ENCODE measurements at regions not wholly inside any gene's neighbourhood (a gene's known extent, or its start where the extent isn't known, plus 50 kb on each side); places are given as distances from the start of the nearest gene placed in this dataset.

DNA sequence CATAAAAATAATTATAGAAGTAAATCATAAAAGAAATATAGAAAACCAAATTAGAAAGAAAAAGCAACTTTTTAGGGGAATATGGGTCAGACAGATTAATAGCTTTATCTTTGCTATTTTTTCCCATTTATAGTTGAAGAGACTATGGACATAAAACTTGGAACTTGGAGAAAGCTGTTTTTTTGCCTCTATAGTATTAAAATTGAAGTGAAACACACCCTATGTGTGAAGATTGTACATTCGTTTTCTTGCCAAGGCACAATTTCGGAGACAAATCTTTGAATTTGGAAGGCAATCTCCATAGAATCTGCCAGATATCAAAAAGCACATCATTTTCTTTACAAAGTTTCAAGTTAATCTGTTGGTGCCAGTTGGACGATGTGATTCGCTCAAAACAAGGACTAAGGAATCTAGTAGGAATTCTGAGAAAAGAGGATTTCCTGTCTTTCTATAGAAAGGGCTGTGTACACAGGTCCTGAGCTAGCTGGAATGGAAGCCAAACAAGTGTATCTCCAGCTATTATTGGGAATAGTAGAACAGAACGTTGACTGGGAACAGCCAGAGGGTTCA lies 156.3 kb downstream of the SLC7A11 start:
- in situ Hi-C loops (cut with MboI; ENCODE audit: low sequenced_read_pairs): no loop called here

DNA sequence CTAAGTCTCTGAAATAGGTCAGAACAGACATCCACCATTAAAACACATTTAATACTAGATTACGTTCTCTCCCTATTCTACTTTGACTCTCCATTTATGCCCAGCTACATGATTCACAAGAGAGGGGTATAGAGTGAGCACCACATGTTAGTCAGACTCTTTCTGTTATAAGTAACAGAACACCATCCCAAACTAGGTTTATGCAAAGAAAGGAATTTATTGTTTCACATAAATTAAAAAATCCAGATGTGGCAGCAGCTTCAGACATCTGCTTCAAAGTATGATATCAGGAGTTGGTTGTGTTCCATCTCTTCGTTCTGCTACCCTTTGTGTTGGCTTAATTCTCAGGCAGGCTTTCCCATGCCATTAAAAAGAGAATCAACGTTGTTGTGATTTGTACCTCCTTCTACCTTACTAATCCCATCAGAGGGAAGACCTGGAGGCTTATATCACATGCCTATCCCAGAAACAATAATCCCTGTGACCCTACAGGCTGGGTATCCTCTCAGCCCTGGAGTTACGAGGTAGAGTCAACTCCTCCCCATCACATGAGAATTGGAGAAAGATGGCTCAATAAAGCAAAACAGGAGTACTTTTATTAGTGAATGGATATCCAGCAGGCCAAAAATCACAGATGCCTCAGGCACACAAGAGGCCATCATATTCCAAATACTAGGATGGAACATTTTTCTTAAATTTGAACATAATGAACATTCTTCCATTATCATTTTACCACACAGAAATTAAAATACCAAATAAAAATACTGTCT lies 163.2 kb downstream of the SLC7A11 start:
- in situ Hi-C loops (cut with MboI; ENCODE audit: low sequenced_read_pairs): no loop called here

DNA sequence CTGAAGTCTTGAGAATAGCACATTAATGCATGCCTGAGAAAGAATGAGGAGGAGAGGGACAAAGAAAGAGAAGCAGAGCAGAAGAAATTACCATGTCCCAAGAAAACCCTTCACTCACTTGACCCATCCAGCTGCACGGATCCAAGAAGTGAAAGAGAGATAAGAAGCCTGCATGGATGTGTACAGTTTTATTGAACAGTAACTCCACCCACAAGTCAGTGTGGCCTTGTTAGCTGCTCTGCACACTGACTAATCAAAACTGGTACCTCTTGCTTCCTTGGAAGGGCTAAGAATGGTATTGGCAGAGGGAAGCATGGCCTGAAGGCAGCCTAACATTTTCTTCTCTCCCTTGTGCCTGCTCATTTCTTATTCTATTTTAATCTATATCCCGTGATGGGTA lies 163.9 kb downstream of the SLC7A11 start:
- in situ Hi-C loops (cut with MboI; ENCODE audit: low sequenced_read_pairs): no loop called here

DNA sequence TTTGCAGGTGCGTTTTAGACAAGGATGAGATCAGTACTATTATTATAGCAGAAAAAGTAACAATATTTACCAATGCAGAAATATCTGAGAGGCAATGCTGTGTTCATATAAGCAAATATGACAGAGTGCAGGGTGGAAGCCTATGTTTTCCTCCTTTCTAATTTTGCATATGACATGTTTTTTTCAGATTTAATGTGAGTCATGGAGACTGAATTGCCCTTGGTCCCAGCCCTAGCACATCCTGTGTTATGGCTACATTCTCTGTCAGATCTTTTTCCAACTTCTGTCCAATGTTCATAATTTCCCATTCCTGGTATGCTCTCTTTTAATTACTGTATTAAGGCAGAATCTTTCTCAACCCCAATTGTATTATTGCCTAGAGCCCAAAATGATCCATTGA lies 165.6 kb downstream of the SLC7A11 start:
- in situ Hi-C loops (cut with MboI; ENCODE audit: low sequenced_read_pairs): no loop called here

DNA sequence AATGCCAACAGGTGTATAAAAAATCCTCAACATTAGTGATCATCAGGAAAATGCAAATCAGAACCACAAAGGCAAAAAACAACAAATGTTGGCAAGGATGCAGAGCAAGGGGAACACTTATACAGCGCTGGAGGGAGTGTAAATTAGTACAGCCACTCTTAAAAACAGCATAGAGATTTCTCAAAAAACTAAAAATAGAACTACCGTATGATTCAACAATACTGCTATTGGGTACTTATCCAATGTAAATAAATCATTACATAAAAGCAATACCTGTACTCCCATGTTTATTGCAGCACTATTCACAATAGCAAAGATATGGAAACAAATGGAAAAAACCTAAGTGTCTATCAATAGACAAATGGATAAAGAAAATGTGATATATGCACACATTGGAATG lies 171.3 kb downstream of the SLC7A11 start:
- in situ Hi-C loops (cut with MboI; ENCODE audit: low sequenced_read_pairs): no loop called here

DNA sequence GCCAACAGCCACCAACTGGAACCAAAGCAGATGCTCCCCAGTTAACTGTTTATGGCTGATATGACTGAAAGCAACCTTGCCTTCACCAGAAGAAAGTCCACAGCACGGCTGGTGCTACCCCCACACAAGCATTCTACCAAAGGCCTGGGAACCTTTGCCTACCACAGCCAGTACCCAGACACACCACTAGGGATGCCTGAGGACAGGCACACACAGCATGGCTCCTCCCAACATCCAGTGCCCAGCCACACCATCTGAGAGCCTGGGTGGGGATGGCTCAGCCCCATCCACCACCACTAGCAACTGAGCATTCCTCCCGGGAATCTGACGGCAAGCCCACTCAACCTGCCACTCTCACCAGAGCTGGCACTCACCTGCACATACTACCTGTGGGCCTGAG lies 178.6 kb downstream of the SLC7A11 start:
- in situ Hi-C loops (cut with MboI; ENCODE audit: low sequenced_read_pairs): no loop called here

DNA sequence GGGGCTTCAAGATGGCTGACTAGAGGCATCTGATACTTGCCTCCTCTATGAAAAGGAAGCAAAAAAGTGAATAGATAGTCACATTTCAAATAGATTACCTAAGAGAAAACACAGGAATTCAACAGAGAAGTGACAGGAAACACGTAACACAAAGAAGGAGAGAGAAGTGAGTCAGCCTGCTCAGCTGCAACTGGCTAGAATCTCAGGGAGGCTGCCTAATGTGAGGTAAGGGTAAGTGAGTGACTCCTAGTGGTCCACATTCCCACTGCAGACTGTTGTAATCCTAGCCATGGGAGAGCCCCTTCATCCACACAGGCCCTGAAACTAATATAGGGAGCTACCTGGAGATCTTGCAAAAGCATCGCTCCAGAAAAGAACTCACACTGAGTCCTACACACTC lies 179.2 kb downstream of the SLC7A11 start:
- in situ Hi-C loops (cut with MboI; ENCODE audit: low sequenced_read_pairs): no loop called here

DNA sequence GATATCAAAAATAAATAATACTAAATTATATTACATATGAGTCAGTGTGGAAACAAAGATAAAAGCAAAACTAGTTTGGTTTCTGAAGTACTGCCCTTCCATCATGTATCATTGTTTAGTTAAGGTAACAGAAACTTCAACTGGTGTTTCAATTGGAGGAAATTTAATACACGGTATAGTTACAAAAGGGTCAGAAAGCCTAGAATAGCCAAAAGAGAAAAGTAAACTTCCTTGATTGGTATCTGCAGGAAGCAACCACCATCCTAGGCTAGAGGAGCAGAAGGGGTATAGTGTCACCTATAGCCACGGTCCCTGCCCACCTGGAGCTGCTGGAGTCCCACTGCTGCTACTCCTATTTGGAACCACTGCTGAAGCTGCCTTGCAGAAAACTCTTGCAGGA lies 185.6 kb downstream of the SLC7A11 start:
- in situ Hi-C loops (cut with MboI; ENCODE audit: low sequenced_read_pairs): no loop called here

DNA sequence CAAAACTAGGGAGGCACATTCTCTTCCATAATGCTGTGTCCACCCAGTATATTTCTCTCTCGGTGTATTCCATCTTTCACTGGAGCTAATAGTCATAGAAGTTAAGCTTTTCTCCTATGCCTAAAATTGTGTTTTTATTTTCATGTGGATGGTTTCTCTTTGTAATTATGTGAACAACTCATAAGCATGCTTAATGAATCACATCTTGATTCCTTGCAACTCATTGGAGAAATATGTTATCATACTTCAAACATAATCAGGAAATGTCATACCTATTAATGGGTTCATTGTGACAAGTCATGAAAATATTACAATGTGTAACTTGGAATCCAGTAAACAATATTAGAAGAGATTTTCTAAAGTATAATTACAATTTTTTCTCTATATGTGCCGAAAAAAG lies 186.3 kb downstream of the SLC7A11 start:
- in situ Hi-C loops (cut with MboI; ENCODE audit: low sequenced_read_pairs): no loop called here

DNA sequence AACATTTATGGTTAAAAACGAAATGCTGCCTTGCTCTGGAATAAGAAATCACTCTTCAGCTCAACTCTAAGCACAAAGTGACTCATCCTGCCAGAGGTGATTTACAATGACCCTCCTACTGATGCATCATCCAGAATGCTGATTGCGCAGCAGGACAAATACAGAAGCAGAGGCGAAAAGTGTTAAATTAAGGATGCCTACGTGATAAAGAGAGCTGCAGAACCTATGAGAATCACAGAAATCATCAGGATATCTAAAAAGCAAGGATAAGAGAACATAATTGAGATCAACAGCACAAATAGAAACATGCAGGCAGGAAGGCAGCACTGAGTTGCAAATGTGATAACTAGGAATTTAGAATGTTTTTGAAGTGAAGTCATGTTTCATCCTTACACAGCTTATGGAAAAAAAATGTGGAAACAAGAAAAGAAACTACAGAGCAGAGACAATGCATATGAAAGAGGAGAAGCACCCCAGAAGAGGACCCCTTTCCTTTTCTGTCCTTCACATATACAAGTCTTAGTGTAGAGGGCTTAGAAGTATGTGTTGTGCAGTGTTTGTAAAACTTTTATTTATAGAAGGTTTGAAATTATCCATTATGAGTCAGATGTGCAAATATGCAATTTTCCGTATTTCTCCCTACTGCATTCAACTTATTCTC lies 188.4 kb downstream of the SLC7A11 start:
- in situ Hi-C loops (cut with MboI; ENCODE audit: low sequenced_read_pairs): no loop called here

DNA sequence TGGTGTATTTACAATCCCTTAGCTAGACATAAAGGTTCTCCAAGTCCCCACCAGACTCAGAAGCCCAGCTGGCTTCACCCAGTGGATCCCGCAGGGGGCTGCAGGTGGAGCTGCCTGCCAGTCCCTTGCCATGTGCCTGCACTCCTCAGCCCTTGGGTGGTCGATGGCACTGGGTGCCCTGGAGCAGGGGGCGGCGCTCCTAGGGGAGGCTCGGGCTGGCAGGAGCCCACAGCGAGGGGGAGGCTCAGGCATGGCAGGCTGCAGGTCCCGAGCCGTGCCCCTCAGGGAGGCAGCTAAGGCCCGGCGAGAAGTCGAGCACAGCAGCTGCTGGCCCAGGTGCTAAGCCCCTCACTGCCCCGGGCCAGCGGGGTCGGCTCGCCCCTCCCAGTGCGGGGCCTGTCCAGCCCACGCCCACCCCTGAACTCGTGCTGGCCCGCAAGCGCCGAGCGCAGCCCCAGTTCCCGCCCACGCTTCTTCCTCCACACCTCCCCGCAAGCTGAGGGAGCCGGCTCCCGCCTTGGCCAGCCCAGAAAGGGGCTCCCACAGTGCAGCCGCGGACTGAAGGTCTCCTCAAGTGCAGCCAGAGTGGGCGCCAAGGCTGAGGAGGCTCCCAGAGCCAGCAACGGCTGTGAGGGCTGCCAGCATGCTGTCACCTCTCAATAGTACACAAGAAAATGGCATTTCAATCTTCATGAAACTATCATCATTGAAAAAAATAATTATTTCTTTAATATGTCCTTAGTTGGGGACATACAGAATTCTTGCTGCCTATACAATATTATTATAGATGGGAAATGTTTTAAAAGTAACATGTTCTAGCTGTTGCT lies 189.1 kb downstream of the SLC7A11 start:
- in situ Hi-C loops (cut with MboI; ENCODE audit: low sequenced_read_pairs): no loop called here

DNA sequence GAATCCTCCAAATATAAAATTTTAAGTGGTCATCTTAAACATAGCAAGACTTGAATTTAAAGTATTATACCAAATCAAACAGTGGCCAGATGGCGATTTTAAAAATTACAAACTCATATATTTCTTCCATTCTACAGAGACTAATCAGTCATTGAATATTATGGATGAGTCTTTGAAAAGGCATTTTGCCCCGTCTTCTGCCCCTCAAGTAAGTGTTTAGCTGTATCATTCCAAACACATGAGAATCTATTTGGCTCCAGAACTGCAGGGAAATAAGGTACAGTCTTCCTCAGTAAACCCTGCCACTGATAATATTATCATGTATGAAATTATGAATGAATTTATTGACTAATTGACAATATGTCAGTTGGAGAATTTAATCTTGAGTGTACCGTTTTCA lies 191.0 kb downstream of the SLC7A11 start:
- in situ Hi-C loops (cut with MboI; ENCODE audit: low sequenced_read_pairs): no loop called here

DNA sequence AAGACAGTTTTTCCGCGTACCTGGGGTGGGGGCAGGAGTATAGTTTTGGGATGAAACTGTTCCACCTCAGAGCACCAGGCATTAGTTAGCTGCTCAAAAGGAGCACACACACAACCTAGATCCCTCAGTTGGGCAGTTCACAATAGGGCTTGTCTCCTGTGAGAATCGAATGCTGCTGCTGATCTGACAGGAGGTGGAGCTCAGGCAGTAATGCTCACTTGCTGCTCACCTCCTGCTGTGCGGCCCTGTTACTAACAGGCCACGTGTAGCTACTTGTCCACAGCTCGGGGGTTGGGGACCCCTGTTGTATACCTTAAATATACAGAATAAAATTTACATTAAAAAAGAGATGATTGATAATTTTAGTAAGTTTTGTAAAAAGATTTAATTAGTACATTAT lies 191.5 kb downstream of the SLC7A11 start:
- in situ Hi-C loops (cut with MboI; ENCODE audit: low sequenced_read_pairs): no loop called here

DNA sequence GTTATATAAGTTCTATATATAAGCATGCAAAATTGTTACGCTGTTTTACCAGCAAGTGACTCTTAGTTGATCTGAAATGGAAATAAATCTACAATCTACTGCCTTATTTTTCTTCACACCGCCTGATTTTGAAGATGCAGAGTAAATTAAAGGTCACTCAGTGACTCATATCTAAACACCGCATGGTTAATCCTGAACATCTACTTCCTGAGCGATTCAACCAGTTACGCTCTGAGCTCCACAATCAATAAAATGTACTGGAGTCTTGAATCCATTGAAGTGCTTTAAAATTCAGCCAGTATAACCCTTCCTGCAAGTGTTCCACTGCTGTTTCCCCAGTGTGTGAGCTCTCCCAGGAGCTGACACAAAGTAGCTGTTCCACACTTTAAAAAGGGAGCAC lies 192.8 kb downstream of the SLC7A11 start:
- in situ Hi-C loops (cut with MboI; ENCODE audit: low sequenced_read_pairs): loop anchor here (25.0 kb wide), 1 partner anchor 638 kb away; no protein-coding TSS in a partner anchor

DNA sequence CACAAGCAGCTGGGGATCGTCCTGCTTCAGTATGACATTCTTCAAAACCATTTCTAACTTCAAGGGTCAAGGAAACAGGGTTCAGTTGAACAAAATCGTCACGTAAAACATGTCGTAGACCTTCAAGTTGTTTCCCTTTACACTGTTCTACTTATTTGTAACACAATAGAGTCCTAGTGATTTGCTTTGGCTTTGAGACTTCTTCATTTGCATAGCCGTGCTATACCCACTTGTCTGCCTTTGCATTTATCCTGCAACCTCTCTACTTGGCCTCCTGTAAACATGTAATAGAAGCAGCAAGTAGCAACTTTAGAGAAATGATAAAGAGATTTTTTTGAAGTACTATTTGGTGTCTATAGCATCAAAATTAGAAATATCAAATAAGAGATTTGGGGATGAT lies 194.9 kb downstream of the SLC7A11 start:
- in situ Hi-C loops (cut with MboI; ENCODE audit: low sequenced_read_pairs): loop anchor here (25.0 kb wide), 1 partner anchor 640 kb away; no protein-coding TSS in a partner anchor

DNA sequence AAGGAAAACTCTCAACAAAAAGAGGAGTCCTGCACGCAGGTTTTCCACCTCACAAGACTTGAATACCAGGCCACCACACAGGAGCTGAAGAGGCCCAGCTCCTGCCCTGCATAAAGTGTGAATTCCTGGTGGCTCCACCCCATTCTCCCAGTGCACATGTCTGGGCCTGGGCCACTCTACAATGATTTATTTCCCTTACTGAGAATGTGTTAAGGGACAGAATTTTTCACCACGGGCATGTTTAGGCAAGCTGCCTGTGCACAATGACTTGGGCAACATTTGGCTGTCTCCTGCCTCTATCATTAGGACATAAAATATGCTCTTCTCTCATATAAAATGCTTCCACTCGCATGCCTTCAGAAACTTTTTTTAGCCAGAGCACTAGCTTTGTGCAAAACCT lies 197.1 kb downstream of the SLC7A11 start:
- in situ Hi-C loops (cut with MboI; ENCODE audit: low sequenced_read_pairs): loop anchor here (25.0 kb wide), 1 partner anchor 642 kb away; no protein-coding TSS in a partner anchor

DNA sequence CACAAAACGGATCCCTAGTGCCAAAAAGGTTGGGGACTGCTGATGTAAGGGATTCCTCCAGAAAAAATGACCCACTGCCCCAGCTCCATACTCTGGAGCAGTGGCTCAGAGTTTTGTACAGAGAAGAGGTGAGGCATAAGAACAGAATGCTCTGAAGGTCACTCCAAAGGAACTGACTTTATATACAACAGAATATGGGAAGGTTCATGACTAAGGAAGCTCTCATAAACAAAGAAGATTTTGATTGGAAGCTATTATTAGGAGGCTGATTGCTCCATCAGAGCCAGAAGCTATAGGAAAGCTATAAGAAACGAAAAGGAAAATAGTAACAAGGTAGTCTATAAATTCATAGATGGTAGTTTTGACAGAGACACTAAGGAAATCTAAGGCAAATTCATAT lies 203.1 kb downstream of the SLC7A11 start:
- in situ Hi-C loops (cut with MboI; ENCODE audit: low sequenced_read_pairs): loop anchor here (25.0 kb wide), 1 partner anchor 648 kb away; no protein-coding TSS in a partner anchor

DNA sequence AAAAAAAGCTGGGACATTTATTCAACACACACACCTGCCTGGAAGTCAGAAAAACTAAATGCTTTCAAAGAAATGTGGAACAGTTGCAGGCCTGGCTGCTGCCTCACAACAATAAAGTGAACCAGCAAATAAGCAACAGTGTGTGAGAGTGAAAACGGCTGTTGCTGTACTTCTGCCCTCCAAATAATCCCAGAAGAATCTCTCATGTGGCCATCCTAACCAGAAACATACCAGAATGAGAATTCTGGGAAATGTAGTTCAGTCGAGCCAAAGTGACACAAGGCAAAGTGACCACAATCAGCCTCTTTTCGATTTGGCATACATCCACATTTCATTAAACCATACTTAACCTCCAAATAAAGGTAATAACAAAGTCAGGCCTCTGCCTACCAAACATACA lies 204.5 kb downstream of the SLC7A11 start:
- in situ Hi-C loops (cut with MboI; ENCODE audit: low sequenced_read_pairs): loop anchor here (25.0 kb wide), 1 partner anchor 650 kb away; no protein-coding TSS in a partner anchor

DNA sequence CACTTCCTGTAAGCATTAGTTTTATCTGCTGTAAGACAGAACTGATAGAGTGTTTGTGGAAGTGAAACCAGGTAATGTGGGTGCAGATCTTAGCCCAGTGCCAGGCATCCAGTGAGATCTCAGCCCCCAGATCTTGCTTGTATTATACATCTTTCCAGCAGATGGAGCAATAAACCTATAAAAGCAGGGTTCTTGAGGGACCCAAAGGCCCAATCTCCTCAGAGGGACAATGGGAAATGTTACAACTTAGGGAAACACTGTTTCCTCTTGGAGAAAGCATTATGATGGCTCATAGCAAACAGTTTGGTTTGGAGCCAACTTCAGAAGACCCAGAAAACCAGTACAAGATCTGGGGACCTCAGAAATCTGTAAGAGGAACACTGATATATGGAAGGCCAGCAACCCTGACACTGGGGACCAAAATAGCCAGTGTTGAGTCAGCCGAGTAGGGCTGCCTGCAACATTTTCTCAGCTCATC lies 206.3 kb downstream of the SLC7A11 start:
- in situ Hi-C loops (cut with MboI; ENCODE audit: low sequenced_read_pairs): loop anchor here (25.0 kb wide), 1 partner anchor 651 kb away; no protein-coding TSS in a partner anchor

DNA sequence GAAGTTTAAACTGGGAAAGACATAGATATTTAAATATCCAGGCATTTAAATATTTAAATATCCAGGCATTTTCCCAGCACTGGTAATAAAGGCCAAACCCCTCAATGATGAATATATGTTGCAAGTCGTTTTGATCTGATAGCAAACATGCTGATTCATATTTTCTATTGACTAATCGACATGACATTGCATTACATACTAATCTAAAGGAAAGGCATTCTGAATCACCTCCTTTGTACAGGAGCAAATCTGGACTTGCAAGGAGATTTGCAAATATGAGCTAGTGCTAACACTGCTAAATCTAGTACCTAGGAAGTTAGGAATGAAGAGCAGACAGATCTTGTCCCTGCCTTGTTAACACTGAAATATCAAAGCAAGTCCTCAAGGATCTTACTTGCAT lies 207.3 kb downstream of the SLC7A11 start:
- in situ Hi-C loops (cut with MboI; ENCODE audit: low sequenced_read_pairs): loop anchor here (25.0 kb wide), 1 partner anchor 652 kb away; no protein-coding TSS in a partner anchor

DNA sequence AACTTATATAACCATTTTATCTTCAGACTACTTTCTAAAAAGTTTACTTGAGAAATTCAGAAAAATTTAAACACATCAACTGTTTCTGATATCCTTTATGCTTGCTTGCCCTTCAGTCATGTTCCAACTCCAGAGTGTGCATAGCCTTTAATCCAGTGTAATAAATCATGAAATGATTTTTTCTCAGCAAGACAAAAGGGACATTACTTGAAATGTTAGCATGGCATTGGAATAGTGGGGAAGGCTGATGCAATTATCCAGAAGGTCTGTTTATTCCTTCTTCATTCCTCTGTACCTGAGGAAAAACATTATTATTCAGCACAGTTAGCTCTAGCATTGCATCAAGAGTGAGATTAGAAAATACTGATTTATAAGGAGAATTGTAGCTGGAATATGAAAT lies 209.9 kb downstream of the SLC7A11 start:
- in situ Hi-C loops (cut with MboI; ENCODE audit: low sequenced_read_pairs): loop anchor here (25.0 kb wide), 1 partner anchor 655 kb away; no protein-coding TSS in a partner anchor

Measured in HL-60/S4 (cell line).